ENCODE measurements at regions not wholly inside any gene's neighbourhood (a gene's known extent, or its start where the extent isn't known, plus 50 kb on each side); places are given as distances from the start of the nearest gene placed in this dataset.

GRCh38 chr18:37980556-37980955 is 415.0 kb upstream of the CELF4 start:
- H3K4me1 ChIP-seq (ENCODE audit: insufficient read depth, low read length, poor library complexity, severe bottlenecking), result no peaks in the 10 kb centered on the region
- CTCF ChIA-PET (ENCODE audit: unreplicated experiment), result no interaction called here
- DNase-seq (ENCODE audit: low spot score), result no peak
- intact Hi-C loops (cut with micrococcal nuclease; ENCODE audit: unreplicated experiment), result no loop called here
- H2AFZ ChIP-seq (ENCODE audit: low read length), result no peak overlapping the region
- H3K27ac ChIP-seq (ENCODE audit: low read depth, low read length, poor library complexity, severe bottlenecking), result no peak overlapping the region
- BruUV-seq (replicated peaks), result no TSS peak
- POLR2A ChIA-PET, result no interaction called here
- no peaks in the 10 kb centered on the region for H3K9me3 ChIP-seq (ENCODE audit: low read length)
- no peak overlapping the region for H3K4me3 ChIP-seq (ENCODE audit: low read depth, low read length, poor library complexity, severe bottlenecking)
- no peaks in the 10 kb centered on the region for H3K9me2 ChIP-seq (ENCODE audit: insufficient read depth, low read length)
- H3K79me2 ChIP-seq (ENCODE audit: insufficient read depth, low read depth, low read length), result no peaks in the 10 kb centered on the region
- TF ChIP-seq EZH2phosphoT487 (IDR thresholded peaks at IDR 0.05; ENCODE audit: borderline replicate concordance, low read depth, low read length), result no peak
- TF ChIP-seq CTCF (conservative IDR thresholded peaks at IDR 0.05; ENCODE audit: low read length), result no peak
- no peak overlapping the region for H3K4me2 ChIP-seq (ENCODE audit: low read length)
- no peaks in the 10 kb centered on the region for H3K36me3 ChIP-seq (ENCODE audit: insufficient read depth, low read length)
- H4K20me1 ChIP-seq (ENCODE audit: insufficient read depth, low read length), result no peaks in the 10 kb centered on the region

GRCh38 chr18:37975446-37975845 is 409.8 kb upstream of the CELF4 start:
- H3K27ac ChIP-seq (ENCODE audit: low read depth, low read length, poor library complexity, severe bottlenecking), result no peak overlapping the region
- no peaks in the 10 kb centered on the region for H3K9me3 ChIP-seq (ENCODE audit: low read length)
- H3K9me2 ChIP-seq (ENCODE audit: insufficient read depth, low read length), result no peaks in the 10 kb centered on the region
- no peaks in the 10 kb centered on the region for H3K36me3 ChIP-seq (ENCODE audit: insufficient read depth, low read length)
- TF ChIP-seq CTCF (conservative IDR thresholded peaks at IDR 0.05; ENCODE audit: low read length) (no peak), EZH2phosphoT487 (IDR thresholded peaks at IDR 0.05; ENCODE audit: borderline replicate concordance, low read depth, low read length) (no peak)
- no TSS peak for BruUV-seq (replicated peaks)
- H3K4me3 ChIP-seq (ENCODE audit: low read depth, low read length, poor library complexity, severe bottlenecking), result no peak overlapping the region
- H4K20me1 ChIP-seq (ENCODE audit: insufficient read depth, low read length), result no peaks in the 10 kb centered on the region
- no peak overlapping the region for H2AFZ ChIP-seq (ENCODE audit: low read length)
- intact Hi-C loops (cut with micrococcal nuclease; ENCODE audit: unreplicated experiment), result no loop called here
- H3K4me1 ChIP-seq (ENCODE audit: insufficient read depth, low read length, poor library complexity, severe bottlenecking), result no peaks in the 10 kb centered on the region
- no peak overlapping the region for H3K4me2 ChIP-seq (ENCODE audit: low read length)
- ChIA-PET POLR2A (interaction anchor here (0.7 kb wide), 1 partner anchor 218 kb away, joined by 4 read pairs; no protein-coding TSS in a partner anchor), CTCF (ENCODE audit: unreplicated experiment) (no interaction called here)
- no peaks in the 10 kb centered on the region for H3K79me2 ChIP-seq (ENCODE audit: insufficient read depth, low read depth, low read length)
- DNase-seq (ENCODE audit: low spot score), result no peak

- intact Hi-C loops (cut with micrococcal nuclease; ENCODE audit: unreplicated experiment), result no loop called here
- Histone ChIP-seq H2AFZ (ENCODE audit: low read length) (no peak overlapping the region), H4K20me1 (ENCODE audit: insufficient read depth, low read length) (no peaks in the 10 kb centered on the region), H3K4me1 (ENCODE audit: insufficient read depth, low read length, poor library complexity, severe bottlenecking) (no peaks in the 10 kb centered on the region), H3K27ac (ENCODE audit: low read depth, low read length, poor library complexity, severe bottlenecking) (no peak overlapping the region), H3K4me3 (ENCODE audit: low read depth, low read length, poor library complexity, severe bottlenecking) (no peak overlapping the region), H3K36me3 (ENCODE audit: insufficient read depth, low read length) (no peaks in the 10 kb centered on the region), H3K9me2 (ENCODE audit: insufficient read depth, low read length) (no peaks in the 10 kb centered on the region), H3K4me2 (ENCODE audit: low read length) (no peak overlapping the region), H3K79me2 (ENCODE audit: insufficient read depth, low read depth, low read length) (no peaks in the 10 kb centered on the region), H3K9me3 (ENCODE audit: low read length) (no peaks in the 10 kb centered on the region)
- POLR2A ChIA-PET, result no interaction called here
- DNase-seq (ENCODE audit: low spot score), result no peak
- CTCF ChIA-PET (ENCODE audit: unreplicated experiment), result no interaction called here
- no TSS peak for BruUV-seq (replicated peaks)
- TF ChIP-seq EZH2phosphoT487 (IDR thresholded peaks at IDR 0.05; ENCODE audit: borderline replicate concordance, low read depth, low read length) (no peak), CTCF (conservative IDR thresholded peaks at IDR 0.05; ENCODE audit: low read length) (no peak)
Observed at GRCh38 chr18:37967261-37967660, 401.7 kb upstream of the CELF4 start.
